Right forelimb (tissue), 1 donor: ENCODE measurements at regions not wholly inside any gene's neighbourhood (a gene's known extent, or its start where the extent isn't known, plus 50 kb on each side); places are given as distances from the start of the nearest gene placed in this dataset.
"Not testable (repeated sequence)": the region's sequence is repeated elsewhere in the genome, so short reads cannot be mapped to it uniquely, and the experiment has no call there.

Experiments used
- DNase-seq: peaks from one replicate; pipeline ENCODE4 v3.0.0-alpha.2; 2018

DNA sequence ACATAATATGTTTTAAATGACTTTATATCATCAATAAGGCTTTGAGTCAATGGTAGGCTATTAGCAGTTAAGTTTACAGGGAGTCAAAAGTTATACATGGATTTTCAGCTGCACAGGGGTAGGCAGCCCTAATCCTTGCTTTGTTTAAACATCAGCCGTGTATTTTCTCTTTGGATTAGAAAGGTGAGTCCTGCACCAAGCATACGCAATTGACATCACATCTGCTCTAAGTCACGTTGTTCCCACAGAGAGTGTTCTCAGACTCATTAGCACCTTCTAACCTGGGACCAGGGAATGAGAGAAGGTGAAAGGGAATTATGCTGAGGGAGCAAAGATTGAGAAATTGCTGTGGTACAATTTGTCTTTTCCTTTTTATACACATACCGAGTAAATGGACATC, 148.6 kb upstream of the ZNF804B start:
- DNase-seq = no peak

DNA sequence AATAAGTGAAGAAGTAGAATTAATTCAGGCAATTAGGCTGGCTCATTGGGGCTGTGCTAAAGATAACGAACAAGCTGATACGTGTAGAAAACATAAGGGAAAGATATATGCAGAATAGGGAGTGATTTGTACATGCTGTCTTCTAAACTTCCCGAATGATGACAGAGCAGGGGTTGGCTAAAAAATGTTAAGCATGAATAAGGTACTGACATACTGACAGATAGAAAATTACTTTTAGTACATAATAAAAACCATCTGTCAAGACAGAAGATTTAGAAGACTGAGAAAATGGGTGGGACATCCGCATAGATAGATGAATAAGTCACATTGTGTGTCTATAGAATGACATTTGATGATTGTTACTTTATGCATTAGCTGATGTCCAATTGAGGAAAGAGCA, 158.8 kb upstream of the ZNF804B start:
- no peak for DNase-seq

DNA sequence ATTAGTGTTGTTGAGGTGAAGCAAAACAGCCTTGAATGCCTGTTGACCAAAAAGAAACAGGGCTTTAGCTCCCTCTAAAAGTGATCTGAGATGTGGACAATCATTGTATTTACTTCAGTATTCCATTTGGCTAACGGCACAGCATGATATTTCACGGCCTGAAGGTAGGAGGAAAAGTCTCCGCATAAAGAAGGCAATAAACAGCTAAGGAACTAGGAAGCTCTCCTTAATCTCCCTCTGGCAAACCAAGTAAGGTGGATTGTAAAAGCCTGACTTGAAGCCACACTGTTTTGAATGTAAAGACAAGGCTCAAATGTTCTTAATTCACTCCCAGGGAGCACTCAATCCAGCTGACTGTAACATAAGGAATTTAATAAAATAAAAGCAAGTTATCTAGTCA, 160.0 kb upstream of the ZNF804B start:
- DNase-seq = no peak

DNA sequence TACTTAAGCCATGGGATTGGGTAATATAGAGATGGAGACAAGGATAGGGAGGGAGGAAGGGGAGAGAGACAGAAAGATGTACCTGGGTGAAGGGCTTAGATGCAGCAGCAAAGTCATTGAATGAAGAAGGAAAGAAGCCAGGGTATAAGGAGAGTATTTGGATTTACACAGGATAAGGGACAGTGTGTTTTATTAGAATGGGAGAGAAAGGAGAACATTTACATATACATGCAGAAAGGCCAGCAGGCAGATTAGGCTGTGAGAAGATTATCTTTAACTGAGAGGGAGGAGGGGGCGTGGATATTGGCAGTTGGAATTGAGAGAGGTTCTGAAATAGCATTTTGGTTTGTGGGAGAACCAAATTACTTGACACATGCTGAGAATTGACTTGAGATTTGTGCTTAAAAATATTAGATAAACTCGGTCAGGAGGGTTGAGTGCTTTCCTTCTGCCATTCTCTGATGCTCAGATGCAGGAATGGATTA, 161.5 kb upstream of the ZNF804B start:
- no peak for DNase-seq

DNA sequence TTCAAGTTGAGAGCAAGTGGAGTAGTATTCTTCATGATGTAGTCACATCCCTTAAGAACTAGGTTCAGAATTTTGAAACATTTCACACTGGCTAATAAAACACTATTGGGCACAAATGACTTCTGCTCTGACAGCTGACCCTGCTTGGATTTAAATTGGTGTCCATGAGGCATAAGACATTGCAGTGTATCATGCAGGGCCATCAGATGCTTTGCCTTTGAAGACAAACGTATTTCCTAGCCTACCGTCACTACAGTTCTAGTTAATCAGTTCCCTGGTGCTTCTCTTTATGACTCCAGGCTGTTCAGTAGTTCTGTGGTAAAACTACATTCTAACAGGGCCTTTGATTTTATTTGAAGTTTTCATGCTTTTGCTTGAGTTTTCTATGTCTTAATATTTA, 168.5 kb upstream of the ZNF804B start:
- DNase-seq = no peak

DNA sequence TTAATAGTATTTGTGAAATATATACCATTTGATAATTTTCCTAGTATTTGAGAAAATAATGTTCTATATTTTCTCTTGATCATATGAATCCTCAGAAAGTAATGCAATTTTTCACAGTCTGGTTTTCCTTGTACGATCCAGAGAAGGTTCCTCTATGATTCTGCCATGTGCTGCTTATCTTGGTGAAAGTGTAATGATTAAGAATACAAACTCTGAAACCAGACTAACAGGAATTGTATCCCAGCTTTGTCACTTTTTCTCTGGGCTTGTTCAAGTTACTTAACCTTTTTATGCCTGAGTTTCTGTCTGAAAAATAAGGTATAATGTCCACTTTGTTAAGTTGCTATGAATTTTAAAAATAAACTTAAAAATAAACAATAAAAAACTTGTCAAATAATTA, 169.6 kb upstream of the ZNF804B start:
- DNase-seq = no peak

DNA sequence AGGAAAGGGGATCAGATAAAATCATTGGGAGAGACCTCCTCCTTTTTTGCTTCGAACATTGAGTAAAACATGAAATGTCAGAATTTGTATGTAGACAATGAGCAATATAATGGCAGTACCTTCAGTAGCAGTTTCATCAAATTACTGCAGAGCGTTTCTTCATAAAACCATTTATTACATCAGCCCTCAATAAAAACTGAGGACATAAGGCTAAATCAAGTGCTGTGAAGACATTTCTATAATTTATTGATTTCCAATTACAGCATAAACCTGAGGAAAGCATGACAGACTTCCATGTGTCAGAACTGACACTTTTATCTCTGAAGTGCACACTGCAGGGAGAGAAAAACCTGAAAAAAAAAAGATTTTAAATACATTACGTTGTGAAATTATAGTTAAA, 172.6 kb upstream of the ZNF804B start:
- no peak for DNase-seq

DNA sequence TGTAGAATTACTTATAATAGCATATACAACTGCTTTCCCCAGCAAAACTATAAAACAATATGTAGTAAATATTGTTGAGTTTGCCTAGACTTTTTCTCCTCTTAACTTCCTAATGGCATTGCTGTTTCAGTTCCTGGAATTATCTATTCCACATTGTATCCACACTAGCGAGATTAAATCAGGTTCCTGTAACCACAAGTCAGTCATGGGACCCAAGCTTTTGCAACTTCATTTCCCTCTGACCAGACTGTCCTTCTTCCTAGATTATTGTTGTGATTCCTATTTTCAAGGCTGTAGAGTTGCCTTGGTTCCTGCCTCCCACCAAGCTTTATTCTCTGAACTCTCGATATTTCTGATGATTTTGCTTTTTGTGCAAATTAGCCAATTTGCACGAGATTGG, 173.3 kb upstream of the ZNF804B start:
- DNase-seq = no peak

DNA sequence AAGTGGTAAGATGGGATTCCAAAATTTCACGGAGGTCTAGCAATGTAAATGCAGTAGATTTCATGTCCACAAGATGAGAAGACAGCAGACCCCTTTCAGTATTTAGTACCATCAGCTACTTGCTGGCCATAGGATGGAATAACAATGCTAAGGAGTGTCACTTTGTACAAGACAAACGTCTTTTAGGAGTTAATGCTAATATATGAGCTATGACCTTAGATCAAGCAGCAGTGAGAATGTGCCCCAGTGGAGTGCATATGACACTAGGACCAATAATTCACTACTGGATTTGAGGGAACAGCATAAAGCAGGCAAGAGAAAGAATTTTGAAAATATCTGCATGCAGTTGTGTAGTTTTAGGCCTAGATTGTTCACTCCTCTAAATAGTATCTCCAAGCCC, 182.8 kb upstream of the ZNF804B start:
- DNase-seq = no peak

DNA sequence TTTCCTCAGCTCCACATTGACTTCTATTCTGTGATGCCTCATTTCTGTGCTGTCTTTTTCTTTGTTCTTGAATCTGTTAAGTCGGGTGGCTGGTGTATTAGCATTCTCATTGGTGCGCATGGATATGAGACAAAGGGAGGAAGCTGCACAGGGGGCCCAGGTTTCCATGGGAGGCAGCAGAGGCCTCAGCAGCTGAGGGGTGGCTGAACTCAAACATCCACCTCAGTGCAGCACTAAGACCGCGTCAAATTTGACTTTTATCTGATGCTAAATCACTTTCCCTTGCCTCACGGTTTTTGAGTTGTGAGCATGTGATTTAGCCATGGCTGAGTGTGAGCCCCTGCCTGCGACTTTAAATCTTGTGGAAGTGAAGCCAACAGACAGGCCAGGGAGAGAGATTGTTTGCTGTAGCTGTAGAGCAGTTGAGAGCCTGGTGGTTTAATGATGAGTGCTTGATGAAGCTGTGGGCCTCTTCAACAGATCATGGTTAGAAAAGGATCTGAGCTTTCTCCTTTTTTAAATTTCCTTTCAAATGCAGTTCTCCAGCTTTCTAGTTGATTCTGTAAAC, 193.3 kb upstream of the ZNF804B start:
- no peak for DNase-seq

DNA sequence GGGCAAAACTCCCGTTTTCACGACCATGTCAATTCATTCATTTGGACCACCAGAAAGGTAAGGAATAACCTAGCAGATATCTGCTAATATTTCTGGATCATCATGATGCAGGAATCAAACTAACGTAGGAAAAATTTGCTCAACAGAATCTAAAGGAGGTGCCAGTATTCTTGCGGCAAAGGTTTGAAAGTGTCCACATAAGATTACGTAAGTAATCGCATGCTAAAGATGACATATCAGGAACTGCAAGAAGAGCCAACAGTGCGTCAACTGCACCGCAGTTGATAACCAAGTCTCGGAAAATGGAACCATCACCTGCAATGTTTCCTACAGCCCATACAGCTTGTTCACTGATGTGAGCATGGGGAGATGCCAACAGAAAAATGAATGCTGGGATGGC, 194.1 kb upstream of the ZNF804B start:
- no peak for DNase-seq

DNA sequence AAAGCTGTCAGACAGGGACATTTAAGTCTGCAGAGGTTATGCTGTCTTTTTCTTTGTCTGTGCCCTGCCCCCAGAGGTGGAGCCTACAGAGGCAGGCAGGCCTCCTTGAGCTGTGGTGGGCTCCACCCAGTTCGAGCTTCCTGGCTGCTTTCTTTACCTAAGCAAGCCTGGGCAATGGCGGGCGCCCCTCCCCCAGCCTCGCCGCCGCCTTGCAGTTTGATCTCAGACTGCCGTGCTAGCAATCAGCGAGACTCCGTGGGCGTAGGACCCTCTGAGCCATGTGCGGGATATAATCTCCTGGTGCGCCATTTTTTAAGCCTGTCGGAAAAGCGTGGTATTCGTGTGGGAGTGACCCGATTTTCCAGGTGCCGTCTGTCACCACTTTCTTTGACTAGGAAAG, 203.1 kb upstream of the ZNF804B start:
- not testable (repeated sequence) for DNase-seq

DNA sequence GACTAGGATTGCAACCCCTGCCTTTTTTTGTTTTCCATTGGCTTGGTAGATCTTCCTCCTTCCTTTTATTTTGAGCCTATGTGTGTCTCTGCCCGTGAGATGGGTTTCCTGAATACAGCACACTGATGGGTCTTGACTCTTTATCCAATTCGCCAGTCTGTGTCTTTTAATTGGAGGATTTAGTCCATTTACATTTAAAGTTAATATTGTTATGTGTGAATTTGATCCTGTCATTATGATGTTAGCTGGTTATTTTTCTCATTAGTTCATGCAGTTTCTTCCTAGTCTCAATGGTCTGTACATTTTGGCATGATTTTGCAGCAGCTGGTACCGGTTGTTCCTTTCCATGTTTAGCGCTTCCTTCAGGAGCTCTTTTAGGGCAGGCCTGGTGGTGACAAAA, 204.7 kb upstream of the ZNF804B start:
- DNase-seq = not testable (repeated sequence)

DNA sequence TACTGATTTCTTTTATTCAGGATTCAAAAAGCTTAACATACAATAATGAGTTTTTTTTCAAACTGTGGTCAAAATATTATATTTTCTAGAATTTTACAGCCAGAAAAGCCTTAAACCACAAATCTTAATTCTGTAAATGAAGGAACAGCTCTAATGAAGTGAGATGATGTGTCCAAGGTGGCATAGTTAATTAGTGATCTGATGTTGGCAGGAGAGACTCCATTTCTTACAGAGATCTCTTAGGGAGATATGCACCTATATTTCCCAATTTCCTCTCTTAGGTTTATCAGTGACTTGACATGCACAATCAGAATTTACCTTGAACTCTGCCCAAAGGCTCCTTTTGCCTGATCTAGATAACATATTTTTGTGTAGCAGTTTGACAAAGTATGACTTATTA, 211.1 kb upstream of the ZNF804B start:
- no peak for DNase-seq

DNA sequence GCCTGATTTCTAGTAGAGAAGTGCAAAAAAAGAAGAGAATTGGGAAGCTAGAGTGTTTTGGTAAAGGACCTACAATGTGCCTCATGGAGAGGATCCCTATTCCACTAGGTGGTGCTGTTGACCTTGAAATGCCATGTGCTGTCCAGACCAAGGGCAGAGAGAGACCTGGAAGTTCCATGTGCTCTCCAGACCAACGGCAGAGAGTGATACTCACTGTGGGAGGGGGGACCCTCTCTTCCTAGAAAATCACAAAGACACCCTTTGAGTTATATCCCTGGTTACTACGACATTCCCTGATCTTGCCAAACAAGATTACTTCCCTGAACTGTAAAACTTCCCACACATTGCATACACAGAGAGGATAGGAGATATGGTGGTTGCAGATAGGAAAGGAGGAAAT, 212.7 kb upstream of the ZNF804B start:
- DNase-seq = no peak

DNA sequence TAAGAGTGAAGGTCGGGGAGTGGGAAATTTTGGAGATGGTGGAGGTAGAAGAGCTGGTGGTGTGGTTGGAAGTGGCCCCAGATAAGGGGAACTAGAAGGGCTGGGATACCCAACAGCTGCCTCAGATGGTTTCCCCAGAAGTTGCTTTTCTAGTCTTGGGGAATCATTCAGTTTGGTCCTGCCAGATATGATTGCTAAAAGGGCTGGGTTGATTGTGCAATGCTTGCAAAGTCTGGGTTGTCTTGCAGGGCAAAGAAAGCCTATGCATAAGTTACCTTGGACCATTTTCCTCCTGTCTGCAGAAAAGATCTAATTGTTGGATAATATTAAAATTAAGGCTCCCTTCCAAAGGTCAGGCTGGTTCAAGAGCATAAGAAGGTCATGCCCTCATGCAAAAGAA, 213.8 kb upstream of the ZNF804B start:
- DNase-seq = no peak

DNA sequence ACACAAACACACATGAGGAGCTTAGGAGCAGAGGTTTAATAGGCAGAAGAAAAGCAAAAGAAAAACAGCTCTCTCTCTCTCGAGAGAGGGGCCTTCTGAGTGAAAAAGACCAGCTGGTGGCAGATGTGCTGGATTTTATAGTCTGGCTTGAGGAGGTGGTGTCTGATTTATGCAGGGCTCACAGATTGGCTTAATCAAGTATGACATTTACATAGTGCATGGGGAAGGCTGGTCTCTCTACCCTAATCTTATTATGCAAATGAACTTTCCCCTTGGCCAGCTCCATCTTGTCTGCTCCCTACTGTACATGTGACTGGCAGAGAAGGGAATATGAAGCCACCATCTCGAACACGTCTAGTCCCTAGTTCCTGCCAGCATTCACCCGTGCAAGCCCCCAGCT, 219.5 kb upstream of the ZNF804B start:
- no peak for DNase-seq

DNA sequence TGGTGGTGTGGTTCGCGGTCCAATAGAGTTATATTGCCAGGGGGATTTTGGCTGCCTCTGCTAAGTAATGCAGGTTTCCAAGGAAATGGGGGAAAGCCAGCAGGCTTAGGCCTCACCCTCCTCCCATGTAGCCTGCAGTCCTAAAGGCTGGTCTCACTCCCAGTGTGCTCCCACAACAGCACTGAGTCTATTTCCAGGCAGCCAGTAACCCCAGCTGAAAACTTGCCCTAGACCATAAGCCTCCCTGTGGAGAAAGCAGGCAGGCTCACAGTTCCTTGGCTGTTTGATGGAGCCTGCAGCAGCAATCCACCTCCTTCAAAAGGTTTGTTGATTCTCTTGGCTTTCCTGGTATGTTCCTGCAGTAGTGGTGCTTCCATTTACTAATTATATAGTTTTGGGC, 220.0 kb upstream of the ZNF804B start:
- DNase-seq = no peak

DNA sequence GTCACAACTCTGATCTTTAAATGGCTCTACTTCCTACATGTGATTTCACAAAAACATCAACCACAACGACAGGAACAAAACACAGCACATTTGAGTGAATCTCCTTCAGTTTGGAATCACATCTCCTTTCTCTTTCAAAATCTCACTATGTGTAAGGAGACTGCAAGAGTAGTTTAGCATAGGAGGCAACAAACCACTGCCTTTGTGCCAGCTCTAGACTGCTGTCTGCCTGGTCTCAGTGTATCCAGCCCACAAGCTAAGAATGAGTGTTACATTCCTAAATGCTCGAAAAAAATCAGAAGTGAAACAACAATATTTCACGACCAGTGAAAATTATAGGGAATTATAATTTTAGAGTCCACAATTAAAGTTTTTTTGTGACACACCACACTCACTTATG, 217.0 kb upstream of the STEAP4 start:
- no peak for DNase-seq

DNA sequence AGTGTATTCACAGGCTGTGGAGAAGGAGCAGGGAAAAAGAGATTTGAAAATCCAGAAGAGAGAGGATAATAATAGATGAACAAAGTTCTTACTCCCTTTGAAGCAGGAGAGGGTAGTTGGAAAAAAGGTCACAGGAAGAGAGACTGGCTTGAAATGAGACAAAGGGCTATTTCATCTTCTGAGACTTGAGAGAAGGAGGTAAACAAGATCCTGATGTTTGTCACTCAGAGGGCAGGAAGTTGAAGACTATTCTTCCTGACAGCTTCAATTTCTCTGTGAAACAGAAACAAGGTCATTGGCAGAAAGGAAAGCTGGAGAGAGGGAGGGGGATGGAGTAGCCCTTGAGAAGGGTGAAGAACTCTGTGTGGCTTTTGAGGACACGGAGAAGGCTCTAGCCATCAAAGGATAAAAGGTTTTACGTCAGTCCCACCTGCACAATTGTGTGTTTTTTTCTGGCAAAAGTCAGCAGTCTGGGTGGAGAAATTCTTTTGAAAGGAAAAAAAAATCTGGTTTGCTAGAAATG, 216.1 kb upstream of the STEAP4 start:
- no peak for DNase-seq

DNA sequence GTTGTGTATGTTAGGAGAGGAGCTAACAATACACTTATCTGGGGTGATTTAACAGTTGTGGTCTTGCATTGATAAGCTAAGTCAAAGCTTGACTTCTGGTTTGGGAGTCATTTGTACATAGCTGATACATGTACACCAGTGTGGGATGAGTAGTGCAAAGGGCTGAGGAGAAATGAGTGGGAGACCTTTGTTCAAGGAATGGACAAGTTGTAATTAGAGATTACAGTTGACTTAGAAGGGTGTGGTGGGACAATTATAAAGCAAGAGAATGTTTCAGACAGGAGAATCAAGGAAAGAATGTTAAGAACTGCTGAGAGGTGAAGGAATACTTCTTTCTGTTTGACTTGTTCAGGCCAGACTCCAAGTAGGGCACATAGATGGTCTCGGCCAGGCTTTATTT, 209.7 kb upstream of the STEAP4 start:
- DNase-seq = no peak

DNA sequence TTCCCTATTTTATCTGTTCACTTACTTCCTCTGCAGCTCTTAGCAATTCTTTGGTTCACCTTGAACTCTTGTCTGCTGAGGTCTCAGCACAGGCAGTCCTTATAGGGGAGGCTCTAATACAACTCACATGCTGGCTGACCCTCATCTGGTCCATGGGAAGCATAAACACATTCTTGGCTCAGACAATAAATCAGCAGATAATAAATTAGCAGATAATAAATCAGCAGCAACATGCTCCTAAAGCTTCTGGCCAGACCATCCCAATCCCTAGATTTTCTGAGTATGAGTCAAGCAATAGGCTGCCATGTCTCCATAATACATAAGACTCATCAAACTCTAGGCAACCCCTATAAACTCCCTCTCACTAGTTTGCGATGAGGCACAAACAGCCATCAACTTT, 208.6 kb upstream of the STEAP4 start:
- DNase-seq = no peak

DNA sequence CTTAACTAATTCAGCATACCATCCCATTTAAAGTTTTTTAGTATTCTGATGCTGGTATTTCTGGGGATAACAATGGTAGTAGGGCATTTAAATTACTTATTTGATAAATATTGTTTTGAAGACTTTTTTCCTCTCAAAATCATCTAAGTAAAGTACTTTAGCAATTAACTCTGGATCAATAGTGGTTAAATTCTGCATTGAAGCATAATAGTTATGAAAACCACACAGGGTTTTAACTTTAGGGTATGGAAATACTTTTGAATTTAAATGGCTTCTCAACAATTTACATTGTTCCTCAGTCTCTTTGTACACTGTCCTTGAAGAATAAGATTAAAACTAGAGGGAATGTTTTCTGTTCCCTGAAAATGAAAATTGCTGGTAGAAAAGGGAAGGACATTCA, 202.6 kb upstream of the STEAP4 start:
- DNase-seq = no peak

DNA sequence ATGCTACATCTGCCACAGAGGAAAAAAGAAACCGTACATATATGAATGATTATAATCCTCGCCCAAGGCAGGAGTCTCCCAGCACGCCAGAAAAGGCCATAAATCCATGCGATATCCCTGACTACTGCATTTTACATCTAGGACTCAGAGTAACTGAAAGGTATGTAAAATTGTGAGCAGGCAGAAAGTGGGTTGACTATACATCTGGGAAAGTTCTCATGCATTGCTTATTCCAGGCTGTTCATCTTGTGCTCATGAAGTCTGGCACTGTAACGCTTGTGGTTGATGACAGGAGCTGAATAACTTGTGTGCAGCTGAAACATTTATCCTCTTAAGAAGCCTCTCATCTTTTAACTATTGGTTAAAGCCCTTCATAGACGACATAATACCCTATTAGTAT, 193.4 kb upstream of the STEAP4 start:
- DNase-seq = no peak

DNA sequence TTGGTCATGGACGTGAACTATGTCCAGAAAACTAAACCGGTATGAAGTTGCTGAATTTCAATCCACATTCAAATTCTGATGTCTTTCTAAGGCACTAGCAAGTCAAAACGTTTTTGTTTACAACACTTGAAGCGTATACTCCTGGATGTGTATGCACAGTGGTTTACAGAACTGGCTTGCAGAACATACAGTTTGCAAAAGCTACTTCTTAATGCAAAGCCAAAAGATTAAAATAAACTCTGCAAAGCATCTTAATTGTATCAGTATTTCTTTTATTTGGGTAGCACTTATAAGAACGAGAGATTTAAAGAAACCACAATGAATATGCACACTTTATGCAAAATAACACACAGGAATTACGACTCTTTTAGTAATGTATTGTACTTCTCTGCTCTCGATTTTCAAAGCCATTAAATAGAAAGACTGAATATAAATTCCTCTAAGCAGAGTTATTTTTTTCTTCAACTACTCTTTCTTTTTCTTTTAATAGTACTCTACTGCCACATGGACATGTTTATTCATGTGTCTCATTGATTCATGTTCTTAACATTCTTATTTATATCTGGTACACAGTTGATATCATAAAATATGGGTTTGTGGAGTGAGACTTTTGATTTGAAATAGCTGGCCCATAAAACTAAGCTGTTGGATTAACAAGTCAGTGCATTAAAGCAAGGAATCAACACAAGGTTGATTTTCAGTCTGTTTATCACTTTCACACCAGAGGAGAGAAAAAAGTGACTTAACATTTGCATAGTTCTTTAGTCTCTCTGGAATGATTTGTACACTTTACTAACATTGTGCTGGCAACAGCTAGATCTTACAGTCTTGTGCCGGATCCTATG, 189.4 kb upstream of the STEAP4 start:
- no peak for DNase-seq
